HepG2 (cell line): ENCODE measurements at regions not wholly inside any gene's neighbourhood (a gene's known extent, or its start where the extent isn't known, plus 50 kb on each side); places are given as distances from the start of the nearest gene placed in this dataset.

ENCODE experiments used
- ARNT2 ChIP-seq: sonication (generic); formaldehyde crosslinking; IDR thresholded peaks from 2 replicates; pipeline ENCODE4 v1.8.0; 2022; ENCODE audit warnings: mild to moderate bottlenecking, low read depth, missing genetic modification reagents, moderate library complexity
- CAMTA2 ChIP-seq: sonication (generic); formaldehyde crosslinking; IDR thresholded peaks from 2 replicates; pipeline ENCODE4 v1.4.0; 2020; ENCODE audit warnings: mild to moderate bottlenecking, missing genetic modification reagents, borderline replicate concordance
- HMG20B ChIP-seq: conservative IDR thresholded peaks from 2 replicates; pipeline ENCODE4 v1.6.1; 2016; ENCODE audit warnings: missing genetic modification reagents, missing compliant biosample characterization
- HOXA5 ChIP-seq: sonication (generic); formaldehyde crosslinking; IDR thresholded peaks from 2 replicates; pipeline ENCODE4 v1.4.0; 2020; ENCODE audit warnings: missing genetic modification reagents
- IKZF1 ChIP-seq: fragments of 450-650 bp; IDR thresholded peaks from 2 replicates; pipeline ENCODE4 v1.7.1; 2016
- IKZF4 ChIP-seq: sonication (generic); formaldehyde crosslinking; IDR thresholded peaks from 2 replicates; pipeline ENCODE4 v1.5.1; 2020; ENCODE audit warnings: borderline replicate concordance, mild to moderate bottlenecking, low read depth, missing genetic modification reagents; ENCODE audit errors: not compliant biosample characterization
- NCOA5 ChIP-seq: sonication (generic); formaldehyde crosslinking; IDR thresholded peaks from 2 replicates; pipeline ENCODE4 v1.4.0; 2020; ENCODE audit warnings: missing genetic modification reagents
- REL ChIP-seq: sonication (generic); formaldehyde crosslinking; conservative IDR thresholded peaks from 2 replicates; pipeline ENCODE4 v1.8.0; 2022; ENCODE audit warnings: mild to moderate bottlenecking, missing genetic modification reagents, moderate library complexity
- SIX4 ChIP-seq: sonication (generic); formaldehyde crosslinking; IDR thresholded peaks from 2 replicates; pipeline ENCODE4 v1.4.0; 2020; ENCODE audit warnings: missing genetic modification reagents
- ZBTB21 ChIP-seq: sonication (generic); formaldehyde crosslinking; IDR thresholded peaks from 2 replicates; pipeline ENCODE4 v1.4.0; 2020; ENCODE audit warnings: missing genetic modification reagents
- ZMYM2 ChIP-seq: sonication (generic); formaldehyde crosslinking; IDR thresholded peaks from 2 replicates; pipeline ENCODE4 v1.8.0; 2022; ENCODE audit warnings: mild to moderate bottlenecking, missing genetic modification reagents
- ZNF335 ChIP-seq: sonication (generic); formaldehyde crosslinking; IDR thresholded peaks from 2 replicates; pipeline ENCODE4 v1.4.0; 2020; ENCODE audit warnings: missing genetic modification reagents
- ZNF354B ChIP-seq: sonication (generic); formaldehyde crosslinking; IDR thresholded peaks from 2 replicates; pipeline ENCODE4 v1.8.0; 2022; ENCODE audit warnings: mild to moderate bottlenecking, missing genetic modification reagents
- ZNF570 ChIP-seq: sonication (generic); formaldehyde crosslinking; IDR thresholded peaks from 2 replicates; pipeline ENCODE4 v1.4.0; 2020; ENCODE audit warnings: mild to moderate bottlenecking, missing genetic modification reagents, borderline replicate concordance
- ZNF607 ChIP-seq: sonication (generic); formaldehyde crosslinking; IDR thresholded peaks from 2 replicates; pipeline ENCODE4 v1.5.1; 2020; ENCODE audit warnings: missing genetic modification reagents, mild to moderate bottlenecking, borderline replicate concordance
- ZNF616 ChIP-seq: sonication (generic); formaldehyde crosslinking; IDR thresholded peaks from 2 replicates; pipeline ENCODE4 v1.5.0; 2020; ENCODE audit warnings: low read depth, mild to moderate bottlenecking, missing genetic modification reagents
- TF ChIP-seq, protein P1 (sequence below): sonication (generic); formaldehyde crosslinking; IDR thresholded peaks from 2 replicates; pipeline ENCODE4 v1.8.0; 2022; ENCODE audit warnings: mild to moderate bottlenecking, missing genetic modification reagents, borderline replicate concordance
- TF ChIP-seq, protein P2 (sequence below): sonication (generic); formaldehyde crosslinking; conservative IDR thresholded peaks from 2 replicates; pipeline ENCODE4 v1.8.0; 2022; ENCODE audit warnings: low read depth, missing genetic modification reagents
- TF ChIP-seq, protein P3 (sequence below): sonication (generic); formaldehyde crosslinking; IDR thresholded peaks from one replicate; pipeline ENCODE4 v1.5.1; 2020; ENCODE audit warnings: mild to moderate bottlenecking, missing genetic modification reagents; ENCODE audit errors: not compliant biosample characterization

DNA sequence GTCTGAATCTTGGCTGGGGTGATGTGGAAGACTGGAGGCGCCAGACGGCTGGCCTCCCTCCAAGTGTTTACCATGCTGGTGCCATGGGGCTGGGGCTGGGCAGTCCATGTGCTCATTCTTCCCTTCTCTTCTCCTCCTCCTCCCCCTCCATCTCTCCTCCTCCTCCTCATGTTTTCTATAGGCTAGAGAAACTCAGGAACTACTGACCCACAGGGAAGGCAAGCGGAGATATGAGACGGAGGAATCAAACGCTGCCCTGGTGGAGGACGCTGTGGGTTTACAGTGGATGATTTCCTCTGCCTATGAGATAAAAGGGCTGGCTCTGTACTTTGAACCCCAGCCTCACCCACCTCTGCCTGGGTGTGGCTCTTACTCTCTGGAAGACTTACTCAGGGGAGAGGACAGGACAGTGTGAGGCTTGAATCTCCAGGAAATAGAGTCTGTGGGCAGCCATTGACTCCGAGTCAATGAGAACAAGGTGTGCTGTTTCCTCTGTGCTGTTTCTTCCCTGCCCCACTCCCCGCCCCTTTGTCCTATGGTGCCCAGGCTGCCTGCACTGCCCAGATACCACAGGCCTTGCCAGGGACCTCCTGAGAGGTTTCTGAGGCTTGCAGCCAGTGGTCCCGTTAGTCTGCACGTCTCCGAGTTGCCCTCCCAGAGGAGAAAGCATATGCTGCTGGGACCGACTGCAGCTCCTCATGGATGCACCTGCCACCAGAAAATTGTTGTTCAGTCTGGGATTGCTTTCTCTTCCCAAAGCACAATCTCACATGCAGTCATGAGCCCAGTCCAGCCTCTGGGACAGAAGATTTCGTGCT is 132.6 kb upstream of the ARHGAP5 start (continued):
- TF ChIP-seq, protein P1, sequence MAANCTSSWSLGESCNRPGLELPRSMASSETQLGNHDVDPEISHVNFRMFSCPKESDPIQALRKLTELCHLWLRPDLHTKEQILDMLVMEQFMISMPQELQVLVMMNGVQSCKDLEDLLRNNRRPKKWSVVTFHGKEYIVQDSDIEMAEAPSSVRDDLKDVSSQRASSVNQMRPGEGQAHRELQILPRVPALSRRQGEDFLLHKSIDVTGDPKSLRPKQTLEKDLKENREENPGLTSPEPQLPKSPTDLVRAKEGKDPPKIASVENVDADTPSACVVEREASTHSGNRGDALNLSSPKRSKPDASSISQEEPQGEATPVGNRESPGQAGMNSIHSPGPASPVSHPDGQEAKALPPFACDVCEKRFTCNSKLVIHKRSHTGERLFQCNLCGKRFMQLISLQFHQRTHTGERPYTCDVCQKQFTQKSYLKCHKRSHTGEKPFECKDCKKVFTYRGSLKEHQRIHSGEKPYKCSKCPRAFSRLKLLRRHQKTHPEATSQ (CRISPR knock-in tag), result no peak
- TF ChIP-seq ZNF607 (CRISPR knock-in tag) (no peak), IKZF4 (peak; percentile 49), ZNF570 (no peak), SIX4 (CRISPR knock-in tag) (no peak; the same call in 1 of the 2 replicates), ZNF335 (CRISPR knock-in tag) (peak; percentile 15; the same call in 1 of the 2 replicates), CAMTA2 (CRISPR knock-in tag) (no peak), IKZF1 (no peak), ZNF616 (CRISPR knock-in tag) (no peak), NCOA5 (CRISPR knock-in tag) (no peak), REL (CRISPR knock-in tag) (no peak), ZBTB21 (peak; percentile 35; the same call in 1 of the 2 replicates), ZMYM2 (CRISPR knock-in tag) (no peak; the same call in 1 of the 2 replicates), HOXA5 (CRISPR knock-in tag) (peak; percentile 75), ARNT2 (CRISPR knock-in tag) (peak; percentile 61; the same call in 1 of the 2 replicates), HMG20B (CRISPR knock-in tag) (peak; percentile 72), ZNF354B (no peak)
- TF ChIP-seq, protein P2, sequence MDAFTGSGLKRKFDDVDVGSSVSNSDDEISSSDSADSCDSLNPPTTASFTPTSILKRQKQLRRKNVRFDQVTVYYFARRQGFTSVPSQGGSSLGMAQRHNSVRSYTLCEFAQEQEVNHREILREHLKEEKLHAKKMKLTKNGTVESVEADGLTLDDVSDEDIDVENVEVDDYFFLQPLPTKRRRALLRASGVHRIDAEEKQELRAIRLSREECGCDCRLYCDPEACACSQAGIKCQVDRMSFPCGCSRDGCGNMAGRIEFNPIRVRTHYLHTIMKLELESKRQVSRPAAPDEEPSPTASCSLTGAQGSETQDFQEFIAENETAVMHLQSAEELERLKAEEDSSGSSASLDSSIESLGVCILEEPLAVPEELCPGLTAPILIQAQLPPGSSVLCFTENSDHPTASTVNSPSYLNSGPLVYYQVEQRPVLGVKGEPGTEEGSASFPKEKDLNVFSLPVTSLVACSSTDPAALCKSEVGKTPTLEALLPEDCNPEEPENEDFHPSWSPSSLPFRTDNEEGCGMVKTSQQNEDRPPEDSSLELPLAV (CRISPR knock-in tag), result no peak
- TF ChIP-seq, protein P3, sequence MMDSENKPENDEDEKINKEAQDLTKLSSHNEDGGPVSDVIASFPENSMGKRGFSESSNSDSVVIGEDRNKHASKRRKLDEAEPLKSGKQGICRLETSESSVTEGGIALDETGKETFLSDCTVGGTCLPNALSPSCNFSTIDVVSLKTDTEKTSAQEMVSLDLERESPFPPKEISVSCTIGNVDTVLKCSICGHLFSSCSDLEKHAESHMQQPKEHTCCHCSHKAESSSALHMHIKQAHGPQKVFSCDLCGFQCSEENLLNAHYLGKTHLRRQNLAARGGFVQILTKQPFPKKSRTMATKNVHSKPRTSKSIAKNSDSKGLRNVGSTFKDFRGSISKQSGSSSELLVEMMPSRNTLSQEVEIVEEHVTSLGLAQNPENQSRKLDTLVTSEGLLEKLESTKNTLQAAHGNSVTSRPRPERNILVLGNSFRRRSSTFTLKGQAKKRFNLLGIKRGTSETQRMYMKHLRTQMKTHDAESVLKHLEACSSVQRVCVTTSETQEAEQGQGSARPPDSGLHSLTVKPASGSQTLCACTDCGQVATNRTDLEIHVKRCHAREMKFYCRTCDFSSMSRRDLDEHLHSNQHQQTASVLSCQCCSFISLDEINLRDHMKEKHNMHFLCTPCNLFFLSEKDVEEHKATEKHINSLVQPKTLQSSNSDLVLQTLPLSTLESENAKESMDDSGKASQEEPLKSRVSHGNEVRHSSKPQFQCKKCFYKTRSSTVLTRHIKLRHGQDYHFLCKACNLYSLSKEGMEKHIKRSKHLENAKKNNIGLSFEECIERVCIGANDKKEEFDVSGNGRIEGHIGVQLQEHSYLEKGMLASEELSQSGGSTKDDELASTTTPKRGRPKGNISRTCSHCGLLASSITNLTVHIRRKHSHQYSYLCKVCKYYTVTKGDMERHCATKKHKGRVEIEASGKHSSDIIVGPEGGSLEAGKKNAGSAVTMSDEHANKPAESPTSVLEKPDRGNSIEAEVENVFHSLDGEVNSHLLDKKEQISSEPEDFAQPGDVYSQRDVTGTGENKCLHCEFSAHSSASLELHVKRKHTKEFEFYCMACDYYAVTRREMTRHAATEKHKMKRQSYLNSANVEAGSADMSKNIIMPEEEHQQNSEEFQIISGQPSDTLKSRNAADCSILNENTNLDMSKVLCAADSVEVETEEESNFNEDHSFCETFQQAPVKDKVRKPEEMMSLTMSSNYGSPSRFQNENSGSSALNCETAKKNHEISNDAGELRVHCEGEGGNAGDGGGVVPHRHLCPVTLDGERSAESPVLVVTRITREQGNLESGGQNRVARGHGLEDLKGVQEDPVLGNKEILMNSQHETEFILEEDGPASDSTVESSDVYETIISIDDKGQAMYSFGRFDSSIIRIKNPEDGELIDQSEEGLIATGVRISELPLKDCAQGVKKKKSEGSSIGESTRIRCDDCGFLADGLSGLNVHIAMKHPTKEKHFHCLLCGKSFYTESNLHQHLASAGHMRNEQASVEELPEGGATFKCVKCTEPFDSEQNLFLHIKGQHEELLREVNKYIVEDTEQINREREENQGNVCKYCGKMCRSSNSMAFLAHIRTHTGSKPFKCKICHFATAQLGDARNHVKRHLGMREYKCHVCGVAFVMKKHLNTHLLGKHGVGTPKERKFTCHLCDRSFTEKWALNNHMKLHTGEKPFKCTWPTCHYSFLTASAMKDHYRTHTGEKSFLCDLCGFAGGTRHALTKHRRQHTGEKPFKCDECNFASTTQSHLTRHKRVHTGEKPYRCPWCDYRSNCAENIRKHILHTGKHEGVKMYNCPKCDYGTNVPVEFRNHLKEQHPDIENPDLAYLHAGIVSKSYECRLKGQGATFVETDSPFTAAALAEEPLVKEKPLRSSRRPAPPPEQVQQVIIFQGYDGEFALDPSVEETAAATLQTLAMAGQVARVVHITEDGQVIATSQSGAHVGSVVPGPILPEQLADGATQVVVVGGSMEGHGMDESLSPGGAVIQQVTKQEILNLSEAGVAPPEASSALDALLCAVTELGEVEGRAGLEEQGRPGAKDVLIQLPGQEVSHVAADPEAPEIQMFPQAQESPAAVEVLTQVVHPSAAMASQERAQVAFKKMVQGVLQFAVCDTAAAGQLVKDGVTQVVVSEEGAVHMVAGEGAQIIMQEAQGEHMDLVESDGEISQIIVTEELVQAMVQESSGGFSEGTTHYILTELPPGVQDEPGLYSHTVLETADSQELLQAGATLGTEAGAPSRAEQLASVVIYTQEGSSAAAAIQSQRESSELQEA (CRISPR knock-in tag), result no peak
